Stimulated activated CD4-positive, alpha-beta T cell treated with anti-CD3 and anti-CD28 coated beads, Interleukin-4, amount 100 ng/mL, for 4 hours (primary cell): ENCODE measurements at regions not wholly inside any gene's neighbourhood (a gene's known extent, or its start where the extent isn't known, plus 50 kb on each side); places are given as distances from the start of the nearest gene placed in this dataset.
"Not testable (repeated sequence)": the region's sequence is repeated elsewhere in the genome, so short reads cannot be mapped to it uniquely, and the experiment has no call there.

Source experiments
- DNase-seq, 2 experiments: peaks; one replicate each; pipeline ENCODE4 v3.0.0-alpha.2; 2020

DNA sequence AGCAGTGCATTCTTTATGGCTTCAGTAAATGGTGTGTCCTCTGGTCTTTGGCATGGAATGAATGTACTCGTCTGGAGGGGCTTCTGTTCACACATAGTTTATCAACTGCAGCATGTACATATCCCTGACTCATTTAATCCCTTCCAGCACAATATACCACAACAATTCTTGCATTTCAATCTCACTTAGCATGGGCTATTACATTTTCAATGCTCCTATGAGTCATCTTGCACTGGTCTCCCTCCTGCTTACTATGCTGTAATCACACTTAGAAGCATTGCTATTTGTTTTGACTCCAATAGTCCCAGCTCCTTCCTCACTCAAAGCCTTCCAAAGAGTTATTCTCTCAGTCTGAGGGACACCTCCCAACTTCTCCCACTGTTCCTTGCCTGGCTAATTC, 180.9 kb upstream of the NUDT10 start:
- no peak for DNase-seq

GRCh38 chrX:51155157-51155556, 177.5 kb upstream of the NUDT10 start:
- no peak for DNase-seq

DNA sequence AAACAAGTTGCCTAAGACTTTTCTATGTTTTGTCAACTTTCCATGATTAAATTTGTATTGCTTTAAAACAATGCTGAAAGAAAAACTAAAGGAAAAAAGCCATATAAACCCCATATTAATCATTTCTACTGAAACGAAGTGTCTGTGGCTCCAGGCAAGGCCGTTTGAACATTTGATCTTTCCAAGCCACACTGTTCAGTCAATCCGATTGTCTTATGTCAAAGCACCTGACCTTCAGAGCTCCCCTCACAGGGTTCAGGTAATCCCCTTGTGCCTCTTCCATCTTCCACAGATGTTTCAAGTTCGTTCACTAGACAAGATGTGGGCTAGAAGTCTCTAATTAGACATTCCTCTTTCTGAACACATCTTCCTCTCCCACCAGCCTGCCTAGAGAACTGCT, 177.1 kb upstream of the NUDT10 start:
- no peak for DNase-seq

GRCh38 chrX:51158231-51158630, 174.4 kb upstream of the NUDT10 start:
- DNase-seq, result no peak

DNA sequence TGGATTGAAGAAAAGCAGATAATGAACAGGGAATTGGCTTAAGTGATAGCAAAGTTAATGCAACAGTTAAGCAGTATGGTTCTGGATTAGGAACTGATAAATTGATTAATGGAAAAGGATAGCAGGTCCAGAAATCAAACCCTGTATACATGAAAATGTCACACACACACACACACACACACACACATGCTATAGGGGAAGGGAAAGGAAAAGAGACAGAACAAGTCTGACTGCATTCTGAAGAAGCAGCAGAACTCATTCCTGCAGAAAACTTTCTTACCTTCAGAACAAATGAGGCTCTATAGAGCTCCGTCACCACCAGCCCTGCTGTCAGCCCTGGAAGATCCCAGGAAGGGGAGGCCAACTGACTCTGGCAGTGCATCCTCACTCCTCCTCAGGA, 173.2 kb upstream of the NUDT10 start:
- DNase-seq, result not testable (repeated sequence)

DNA sequence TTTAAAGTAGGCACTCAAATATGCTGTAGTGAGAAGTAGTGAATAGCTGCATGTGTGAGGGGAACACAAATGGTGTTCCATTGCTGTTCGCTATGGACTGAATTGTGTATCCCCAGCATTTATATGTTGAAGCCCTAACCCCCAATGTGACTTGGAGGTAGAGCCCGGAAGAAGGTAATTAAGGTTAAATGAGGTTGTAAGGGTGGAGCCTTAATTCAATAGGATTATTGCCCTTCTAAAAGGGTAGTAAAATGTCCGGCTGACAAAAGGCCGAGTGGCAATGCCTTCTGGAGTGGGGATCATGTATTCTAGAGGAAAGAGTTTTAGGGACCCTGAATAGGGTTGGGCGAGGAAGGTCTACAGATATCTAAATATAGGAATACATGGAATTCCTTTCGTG, 168.9 kb upstream of the NUDT10 start:
- no peak for DNase-seq

GRCh38 chrX:51178356-51178900, 154.2 kb upstream of the NUDT10 start:
- not testable (repeated sequence) for DNase-seq

DNA sequence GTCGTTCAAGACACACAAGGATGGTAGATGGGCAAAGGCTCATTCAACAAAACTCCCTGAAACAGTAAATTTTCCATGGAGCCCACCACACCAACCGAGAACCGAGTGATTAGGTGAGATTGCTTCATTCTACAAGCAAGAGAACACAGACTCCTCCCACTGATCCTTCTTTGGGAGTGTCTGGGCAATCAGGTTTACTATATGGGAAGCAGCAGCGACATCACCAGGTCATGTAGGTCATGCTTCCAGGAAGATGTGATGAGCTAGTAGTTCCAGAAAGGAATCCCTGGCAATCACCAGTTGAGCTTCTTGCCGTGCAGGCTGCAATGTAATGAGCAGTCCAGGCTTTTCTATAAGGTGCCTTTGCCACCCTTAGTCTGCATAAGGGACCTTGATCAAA, 152.8 kb upstream of the NUDT10 start:
- DNase-seq, result not testable (repeated sequence)

GRCh38 chrX:51182545-51182944, 150.1 kb upstream of the NUDT10 start:
- no peak for DNase-seq

DNA sequence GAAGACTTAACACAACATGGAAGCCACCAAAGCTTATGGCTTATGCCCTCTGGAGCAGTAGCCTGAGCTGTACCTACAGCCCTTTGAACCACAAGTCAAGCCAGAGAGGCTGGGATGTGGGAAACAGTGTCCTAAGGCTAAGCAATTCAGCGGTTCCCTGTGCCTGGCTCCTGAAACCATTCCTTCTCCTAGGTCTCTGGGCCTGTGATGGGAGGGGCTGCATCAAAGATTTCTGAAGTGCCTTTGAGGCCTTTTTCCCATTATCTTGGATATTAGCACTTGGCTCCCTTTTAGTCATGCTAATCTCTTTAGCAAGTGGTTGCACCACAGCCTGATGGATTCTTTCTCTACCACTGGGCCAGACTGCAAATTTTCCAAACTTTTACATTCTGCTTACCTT, 140.5 kb upstream of the NUDT10 start:
- DNase-seq, result no peak

GRCh38 chrX:51215266-51215665, 117.4 kb upstream of the NUDT10 start:
- DNase-seq, result no peak

- no peak for DNase-seq
Observed at GRCh38 chrX:51215856-51216255, 116.8 kb upstream of the NUDT10 start.

DNA sequence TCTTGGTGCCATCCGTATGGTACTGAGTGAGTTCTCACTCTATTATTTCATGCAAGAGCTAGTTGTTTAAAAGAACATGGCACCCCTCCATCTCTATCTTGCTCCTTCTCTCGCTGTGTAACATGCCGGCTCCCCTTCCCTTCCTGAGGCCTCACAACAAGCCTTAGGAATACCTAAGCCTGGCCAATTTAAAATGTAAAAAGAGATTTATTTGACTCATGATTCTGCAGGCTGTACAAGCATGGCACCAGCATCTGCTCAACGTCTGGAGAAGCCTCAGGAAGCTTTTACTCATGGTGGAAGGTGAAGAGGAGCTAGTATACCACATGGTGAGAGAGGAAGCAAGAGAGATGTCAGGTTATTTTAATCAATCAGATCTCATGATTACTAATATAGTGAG, 90.4 kb upstream of the NUDT10 start:
- no peak for DNase-seq

GRCh38 chrX:51257490-51257889, 75.1 kb upstream of the NUDT10 start:
- no peak for DNase-seq

DNA sequence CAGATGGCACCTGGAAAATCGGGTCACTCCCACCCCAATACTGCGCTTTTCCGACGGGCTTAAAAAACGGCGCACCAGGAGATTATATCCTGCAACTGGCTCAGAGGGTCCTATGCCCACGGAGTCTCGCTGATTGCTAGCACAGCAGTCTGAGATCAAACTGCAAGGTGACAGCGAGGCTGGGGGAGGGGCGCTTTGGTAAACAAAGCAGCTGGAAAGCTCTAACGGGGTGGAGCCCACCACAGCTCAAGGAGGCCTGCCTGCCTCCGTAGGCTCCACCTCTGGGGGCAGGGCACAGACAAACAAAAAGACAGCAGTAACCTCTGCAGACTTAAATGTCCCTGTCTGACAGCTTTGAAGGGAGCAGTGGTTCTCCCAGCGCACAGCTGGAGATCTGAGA, 70.4 kb upstream of the NUDT10 start:
- DNase-seq, result not testable (repeated sequence)

- DNase-seq, result no peak
Observed at GRCh38 chrX:51272638-51273037, 60.0 kb upstream of the NUDT10 start.

- DNase-seq, result no peak
Observed at GRCh38 chrX:51281758-51282318, 50.8 kb upstream of the NUDT10 start.
